Muscle layer of duodenum (tissue), 2 donors: ENCODE measurements at regions not wholly inside any gene's neighbourhood (a gene's known extent, or its start where the extent isn't known, plus 50 kb on each side); places are given as distances from the start of the nearest gene placed in this dataset.

Source experiments
- H3K27ac ChIP-seq: one replicate; pipeline ENCODE4 v1.7.0; 2013; ENCODE audit warnings: mild to moderate bottlenecking, low read length
- H3K27me3 ChIP-seq: one replicate; pipeline ENCODE4 v1.7.0; 2013; ENCODE audit warnings: low read depth, mild to moderate bottlenecking, control low read depth, low read length
- H3K36me3 ChIP-seq, 2 donors: one replicate each; pipeline ENCODE4 v1.7.0; 2013; ENCODE audit warnings: low read length in 2 of 2, control low read depth in 1 of 2, mild to moderate bottlenecking in 1 of 2; ENCODE audit not compliant: insufficient read depth in 2 of 2, control insufficient read depth in 1 of 2
- H3K4me1 ChIP-seq, 2 donors: one replicate each; pipeline ENCODE4 v1.7.0; 2013; ENCODE audit warnings: low read length in 2 of 2, mild to moderate bottlenecking in 2 of 2, control low read depth in 1 of 2, moderate library complexity in 1 of 2; ENCODE audit not compliant: insufficient read depth in 2 of 2, control insufficient read depth in 1 of 2
- H3K4me3 ChIP-seq, 2 donors: one replicate each; pipeline ENCODE4 v1.7.0; 2013; ENCODE audit warnings: low read length in 2 of 2, low read depth in 1 of 2, mild to moderate bottlenecking in 1 of 2
- H3K9me3 ChIP-seq, 2 donors: one replicate each; pipeline ENCODE4 v1.7.0; 2013; ENCODE audit warnings: low read length in 2 of 2, control low read depth in 1 of 2, mild to moderate bottlenecking in 1 of 2; ENCODE audit not compliant: control insufficient read depth in 1 of 2
- donor health status: healthy.

GRCh38 chr4:125539691-125540090 lies 224.9 kb downstream of the FAT4 start:
- Histone ChIP-seq H3K27me3 (no peaks in the 10 kb centered on the region), H3K4me1 (no peaks in the 10 kb centered on the region), H3K27ac (no peak overlapping the region), H3K4me3 (no peak overlapping the region), H3K36me3 (no peaks in the 10 kb centered on the region), H3K9me3 (peaks cover 0 to 3% of the 10 kb centered on the region in 2 donors)

GRCh38 chr4:125541836-125542385 lies 227.2 kb downstream of the FAT4 start:
- Histone ChIP-seq H3K4me3 (no peak overlapping the region), H3K27me3 (no peaks in the 10 kb centered on the region), H3K4me1 (no peaks in the 10 kb centered on the region), H3K27ac (no peak overlapping the region), H3K9me3 (peaks cover 0 to 3% of the 10 kb centered on the region in 2 donors), H3K36me3 (no peaks in the 10 kb centered on the region)

GRCh38 chr4:125546272-125546671 lies 231.5 kb downstream of the FAT4 start:
- H3K36me3 ChIP-seq: no peaks in the 10 kb centered on the region
- H3K9me3 ChIP-seq: no peaks in the 10 kb centered on the region
- no peak overlapping the region for H3K4me3 ChIP-seq
- no peaks in the 10 kb centered on the region for H3K4me1 ChIP-seq
- H3K27ac ChIP-seq: no peak overlapping the region
- no peaks in the 10 kb centered on the region for H3K27me3 ChIP-seq

- no peak overlapping the region for H3K27ac ChIP-seq
- H3K9me3 ChIP-seq: no peaks in the 10 kb centered on the region
- no peaks in the 10 kb centered on the region for H3K4me1 ChIP-seq
- H3K27me3 ChIP-seq: no peaks in the 10 kb centered on the region
- H3K36me3 ChIP-seq: no peaks in the 10 kb centered on the region
- no peak overlapping the region for H3K4me3 ChIP-seq
Observed at GRCh38 chr4:125547836-125548235, 233.1 kb downstream of the FAT4 start.

GRCh38 chr4:125550769-125551168 lies 236.0 kb downstream of the FAT4 start:
- H3K9me3 ChIP-seq: peaks cover 0 to 2% of the 10 kb centered on the region in 2 donors
- H3K27ac ChIP-seq: no peak overlapping the region
- no peak overlapping the region for H3K4me3 ChIP-seq
- no peaks in the 10 kb centered on the region for H3K36me3 ChIP-seq
- H3K4me1 ChIP-seq: no peaks in the 10 kb centered on the region
- no peaks in the 10 kb centered on the region for H3K27me3 ChIP-seq

GRCh38 chr4:125551466-125551865 lies 236.7 kb downstream of the FAT4 start:
- no peak overlapping the region for H3K27ac ChIP-seq
- H3K4me3 ChIP-seq: no peak overlapping the region
- H3K27me3 ChIP-seq: no peaks in the 10 kb centered on the region
- H3K9me3 ChIP-seq: peaks cover 0 to 6% of the 10 kb centered on the region in 2 donors
- no peaks in the 10 kb centered on the region for H3K36me3 ChIP-seq
- no peaks in the 10 kb centered on the region for H3K4me1 ChIP-seq

DNA sequence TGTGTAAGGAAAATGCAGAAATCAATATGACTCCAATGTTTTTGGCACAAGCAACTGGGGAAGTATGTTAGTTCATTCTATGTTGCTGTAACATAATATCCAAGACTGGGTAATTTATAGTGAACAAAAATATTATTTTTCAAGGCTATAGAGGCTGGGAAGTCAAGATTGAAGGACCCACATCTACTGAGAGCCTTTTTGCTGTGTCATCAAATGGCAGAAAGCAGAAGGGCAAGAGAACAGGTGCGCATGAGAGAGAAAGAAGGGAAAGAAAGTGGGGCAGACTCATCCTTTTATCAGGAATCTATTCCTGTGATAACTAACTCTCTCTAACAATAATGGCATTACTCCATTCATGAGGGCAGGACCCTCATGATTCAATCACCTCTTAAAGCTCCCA lies 237.2 kb downstream of the FAT4 start:
- H3K4me3 ChIP-seq: no peak overlapping the region
- H3K27me3 ChIP-seq: no peaks in the 10 kb centered on the region
- H3K4me1 ChIP-seq: no peaks in the 10 kb centered on the region
- peaks cover 0 to 6% of the 10 kb centered on the region in 2 donors for H3K9me3 ChIP-seq
- H3K36me3 ChIP-seq: no peaks in the 10 kb centered on the region
- no peak overlapping the region for H3K27ac ChIP-seq

- no peaks in the 10 kb centered on the region for H3K27me3 ChIP-seq
- H3K9me3 ChIP-seq: no peaks in the 10 kb centered on the region
- no peak overlapping the region for H3K27ac ChIP-seq
- no peaks in the 10 kb centered on the region for H3K4me1 ChIP-seq
- H3K4me3 ChIP-seq: no peak overlapping the region
- H3K36me3 ChIP-seq: no peaks in the 10 kb centered on the region
Observed at GRCh38 chr4:125572601-125573000, 257.8 kb downstream of the FAT4 start.

GRCh38 chr4:125573368-125573767 lies 258.6 kb downstream of the FAT4 start:
- no peaks in the 10 kb centered on the region for H3K4me1 ChIP-seq
- no peaks in the 10 kb centered on the region for H3K36me3 ChIP-seq
- H3K27ac ChIP-seq: no peak overlapping the region
- no peak overlapping the region for H3K4me3 ChIP-seq
- no peaks in the 10 kb centered on the region for H3K9me3 ChIP-seq
- H3K27me3 ChIP-seq: no peaks in the 10 kb centered on the region

GRCh38 chr4:125573786-125574185 lies 259.0 kb downstream of the FAT4 start:
- no peaks in the 10 kb centered on the region for H3K4me1 ChIP-seq
- no peaks in the 10 kb centered on the region for H3K36me3 ChIP-seq
- no peak overlapping the region for H3K4me3 ChIP-seq
- no peaks in the 10 kb centered on the region for H3K9me3 ChIP-seq
- no peaks in the 10 kb centered on the region for H3K27me3 ChIP-seq
- no peak overlapping the region for H3K27ac ChIP-seq

DNA sequence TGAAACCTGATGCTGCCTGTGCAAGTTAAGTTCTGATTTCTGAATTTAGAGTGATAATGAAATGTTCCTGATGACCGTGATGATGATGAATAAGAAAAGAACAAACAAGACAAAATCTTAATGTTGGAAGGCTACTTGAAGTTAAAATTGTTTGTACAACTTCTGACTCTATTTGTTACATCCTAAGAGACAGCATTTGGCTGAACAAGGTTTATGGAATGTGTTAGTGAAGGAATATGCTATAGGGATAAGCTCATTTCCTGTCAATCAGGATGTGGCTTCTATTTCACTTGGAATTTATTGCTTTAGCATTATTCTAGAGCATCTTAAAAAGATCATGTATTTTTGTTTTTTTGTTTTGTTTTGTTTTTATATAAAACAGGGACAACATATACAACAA lies 267.5 kb downstream of the FAT4 start:
- Histone ChIP-seq H3K4me3 (no peak overlapping the region), H3K9me3 (no peaks in the 10 kb centered on the region), H3K4me1 (no peaks in the 10 kb centered on the region), H3K27ac (no peak overlapping the region), H3K36me3 (no peaks in the 10 kb centered on the region), H3K27me3 (no peaks in the 10 kb centered on the region)

- H3K4me1 ChIP-seq: no peaks in the 10 kb centered on the region
Observed at GRCh38 chr4:125590158-125590557, 275.4 kb downstream of the FAT4 start.

More at GRCh38 chr4:125590158-125590557, 275.4 kb downstream of the FAT4 start:
- H3K27me3 ChIP-seq: no peaks in the 10 kb centered on the region
- no peaks in the 10 kb centered on the region for H3K9me3 ChIP-seq
- no peaks in the 10 kb centered on the region for H3K36me3 ChIP-seq
- no peak overlapping the region for H3K4me3 ChIP-seq
- no peak overlapping the region for H3K27ac ChIP-seq
